SK-N-SH treated with all-trans-retinoic acid at 6 μM for 48 hours (cell line): ENCODE measurements at regions not wholly inside any gene's neighbourhood (a gene's known extent, or its start where the extent isn't known, plus 50 kb on each side); places are given as distances from the start of the nearest gene placed in this dataset.

ENCODE experiments used
- ATAC-seq: fragments of 200-7000 bp; cut with Tn5 transposase; 3 replicates; pipeline ENCODE4 v1.9.1; 2020; ENCODE audit warnings: mild to moderate bottlenecking, moderate library complexity
- ARNTL ChIP-seq: fragments of 450-650 bp; formaldehyde crosslinking; IDR thresholded peaks from 2 replicates; pipeline ENCODE4 v1.5.0; 2020; ENCODE audit warnings: low read depth, mild to moderate bottlenecking, moderate library complexity, borderline replicate concordance
- BACH2 ChIP-seq: fragments of 250-450 bp; sonication (Bioruptor Pico); IDR thresholded peaks from 2 replicates; pipeline ENCODE4 v1.9.0; 2021; ENCODE audit warnings: mild to moderate bottlenecking, borderline replicate concordance
- CREB5 ChIP-seq: fragments of 250-450 bp; sonication (Bioruptor Pico); IDR thresholded peaks from 2 replicates; pipeline ENCODE4 v1.5.1; 2020; ENCODE audit warnings: low read depth, mild to moderate bottlenecking, moderate library complexity
- CSDC2 ChIP-seq: fragments of 250-450 bp; sonication (Bioruptor Pico); IDR thresholded peaks from 2 replicates; pipeline ENCODE4 v1.5.0; 2020; ENCODE audit warnings: mild to moderate bottlenecking, moderate library complexity
- CSRNP3 ChIP-seq: fragments of 250-450 bp; sonication (Bioruptor Pico); IDR thresholded peaks from 2 replicates; pipeline ENCODE4 v1.5.1; 2021; ENCODE audit warnings: mild to moderate bottlenecking, moderate library complexity
- ESRRG ChIP-seq: fragments of 250-450 bp; sonication (Bioruptor Pico); IDR thresholded peaks from 2 replicates; pipeline ENCODE4 v1.6.1; 2021; ENCODE audit warnings: mild to moderate bottlenecking
- GLIS3 ChIP-seq: fragments of 250-450 bp; sonication (Bioruptor Pico); IDR thresholded peaks from 2 replicates; pipeline ENCODE4 v1.5.0; 2020; ENCODE audit warnings: mild to moderate bottlenecking, moderate library complexity
- ISL1 ChIP-seq: fragments of 250-450 bp; sonication (Bioruptor Pico); IDR thresholded peaks from 2 replicates; pipeline ENCODE4 v2.1.2; 2022; ENCODE audit warnings: mild to moderate bottlenecking, moderate library complexity
- POU6F1 ChIP-seq: fragments of 250-450 bp; sonication (Bioruptor Pico); IDR thresholded peaks from 2 replicates; pipeline ENCODE4 v1.8.0; 2021; ENCODE audit warnings: low read depth, mild to moderate bottlenecking, moderate library complexity, borderline replicate concordance
- PPARA ChIP-seq: fragments of 250-450 bp; sonication (Bioruptor Pico); IDR thresholded peaks from 2 replicates; pipeline ENCODE4 v1.5.0; 2020; ENCODE audit warnings: mild to moderate bottlenecking, borderline replicate concordance
- RARB ChIP-seq: fragments of 250-450 bp; sonication (Bioruptor Pico); IDR thresholded peaks from 2 replicates; pipeline ENCODE4 v1.8.0; 2021; ENCODE audit warnings: mild to moderate bottlenecking, moderate library complexity
- TOX ChIP-seq: fragments of 250-450 bp; sonication (Bioruptor Pico); IDR thresholded peaks from 2 replicates; pipeline ENCODE4 v1.8.0; 2021; ENCODE audit warnings: mild to moderate bottlenecking, moderate library complexity, borderline replicate concordance
- TSHZ2 ChIP-seq: fragments of 250-450 bp; sonication (Bioruptor Pico); IDR thresholded peaks from 2 replicates; pipeline ENCODE4 v1.5.0; 2020; ENCODE audit warnings: mild to moderate bottlenecking, moderate library complexity
- ZFP3 ChIP-seq: fragments of 250-450 bp; sonication (Bioruptor Pico); IDR thresholded peaks from 2 replicates; pipeline ENCODE4 v1.5.0; 2020; ENCODE audit warnings: mild to moderate bottlenecking, moderate library complexity
- ZNF565 ChIP-seq: fragments of 450-650 bp; formaldehyde crosslinking; conservative IDR thresholded peaks from 2 replicates; pipeline ENCODE4 v1.5.0; 2020; ENCODE audit warnings: low read depth, mild to moderate bottlenecking, moderate library complexity
- ZNF70 ChIP-seq: fragments of 450-650 bp; formaldehyde crosslinking; IDR thresholded peaks from 2 replicates; pipeline ENCODE4 v1.5.0; 2020; ENCODE audit warnings: mild to moderate bottlenecking, moderate library complexity
- ZNF8 ChIP-seq: fragments of 450-650 bp; formaldehyde crosslinking; IDR thresholded peaks from 2 replicates; pipeline ENCODE4 v1.5.0; 2020; ENCODE audit warnings: mild to moderate bottlenecking, moderate library complexity

- no peak for ATAC-seq
- TF ChIP-seq POU6F1 (CRISPR knock-in tag): no peak
- no peak for TF ChIP-seq ZNF8 (CRISPR knock-in tag)
- TF ChIP-seq BACH2 (CRISPR knock-in tag): no peak
- no peak for TF ChIP-seq ESRRG (CRISPR knock-in tag)
- no peak for TF ChIP-seq TOX (CRISPR knock-in tag)
- TF ChIP-seq ARNTL (CRISPR knock-in tag): no peak
- TF ChIP-seq ZFP3 (CRISPR knock-in tag): no peak
- no peak for TF ChIP-seq PPARA (CRISPR knock-in tag)
- no peak for TF ChIP-seq GLIS3 (CRISPR knock-in tag)
- TF ChIP-seq ZNF565 (CRISPR knock-in tag): no peak
- TF ChIP-seq CSDC2 (CRISPR knock-in tag): no peak
- TF ChIP-seq ZNF70 (CRISPR knock-in tag): no peak
Observed at GRCh38 chr6:165804331-165805066, 141.5 kb upstream of the PDE10A start.

GRCh38 chr6:165800337-165800736 lies 137.3 kb upstream of the PDE10A start:
- ATAC-seq: no peak
- TF ChIP-seq POU6F1 (CRISPR knock-in tag) (no peak), CREB5 (CRISPR knock-in tag) (no peak), GLIS3 (CRISPR knock-in tag) (no peak), BACH2 (CRISPR knock-in tag) (no peak)

- TF ChIP-seq PPARA (CRISPR knock-in tag) (no peak), ZNF70 (CRISPR knock-in tag) (no peak), TSHZ2 (CRISPR knock-in tag) (no peak), RARB (CRISPR knock-in tag) (no peak), ZFP3 (CRISPR knock-in tag) (no peak), CSRNP3 (no peak), ZNF8 (CRISPR knock-in tag) (no peak), ISL1 (CRISPR knock-in tag) (no peak), CSDC2 (CRISPR knock-in tag) (no peak)
- no peak for ATAC-seq
Observed at GRCh38 chr6:165799391-165800153, 136.5 kb upstream of the PDE10A start.
